GM19397 (cell line): ENCODE measurements at regions not wholly inside any gene's neighbourhood (a gene's known extent, or its start where the extent isn't known, plus 50 kb on each side); places are given as distances from the start of the nearest gene placed in this dataset.
A peak's percentile ranks its signal among the peaks of the same experiment; 100 is the strongest.

ENCODE experiments used
- ATAC-seq: cut with Tn5 transposase; IDR thresholded peaks from one replicate; pipeline ENCODE4 v1.9.1; 2021; ENCODE audit warnings: mild to moderate bottlenecking, moderate library complexity; ENCODE audit not compliant: unreplicated experiment

DNA sequence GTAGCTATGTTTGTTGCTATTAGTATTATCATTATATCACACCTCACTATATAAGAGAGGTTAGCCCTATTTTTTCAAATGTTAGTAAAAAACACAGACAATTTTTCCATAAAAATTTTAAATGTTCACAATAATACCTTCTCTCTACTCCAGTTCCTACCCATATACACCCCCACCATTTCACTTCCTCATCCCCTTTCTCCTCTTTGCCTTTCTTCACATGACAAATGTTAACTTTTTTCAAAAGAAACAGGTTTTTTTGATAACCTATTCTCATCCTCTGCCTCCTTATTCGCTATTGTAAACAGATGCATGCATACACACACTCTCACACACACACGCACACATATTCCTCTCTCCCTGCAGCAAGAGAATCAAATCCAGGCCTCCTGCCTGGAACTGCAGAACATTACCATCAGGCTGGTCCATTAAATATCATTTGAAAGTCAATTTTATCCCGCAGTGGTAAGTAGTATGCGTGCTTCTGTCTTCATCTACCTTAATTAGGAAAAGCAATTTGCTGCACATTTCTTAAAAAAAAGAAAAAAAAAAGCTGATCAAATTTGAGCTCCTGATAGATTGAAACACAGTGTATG is 55.5 kb downstream of the MID1IP1 start:
- ATAC-seq, result no peak

DNA sequence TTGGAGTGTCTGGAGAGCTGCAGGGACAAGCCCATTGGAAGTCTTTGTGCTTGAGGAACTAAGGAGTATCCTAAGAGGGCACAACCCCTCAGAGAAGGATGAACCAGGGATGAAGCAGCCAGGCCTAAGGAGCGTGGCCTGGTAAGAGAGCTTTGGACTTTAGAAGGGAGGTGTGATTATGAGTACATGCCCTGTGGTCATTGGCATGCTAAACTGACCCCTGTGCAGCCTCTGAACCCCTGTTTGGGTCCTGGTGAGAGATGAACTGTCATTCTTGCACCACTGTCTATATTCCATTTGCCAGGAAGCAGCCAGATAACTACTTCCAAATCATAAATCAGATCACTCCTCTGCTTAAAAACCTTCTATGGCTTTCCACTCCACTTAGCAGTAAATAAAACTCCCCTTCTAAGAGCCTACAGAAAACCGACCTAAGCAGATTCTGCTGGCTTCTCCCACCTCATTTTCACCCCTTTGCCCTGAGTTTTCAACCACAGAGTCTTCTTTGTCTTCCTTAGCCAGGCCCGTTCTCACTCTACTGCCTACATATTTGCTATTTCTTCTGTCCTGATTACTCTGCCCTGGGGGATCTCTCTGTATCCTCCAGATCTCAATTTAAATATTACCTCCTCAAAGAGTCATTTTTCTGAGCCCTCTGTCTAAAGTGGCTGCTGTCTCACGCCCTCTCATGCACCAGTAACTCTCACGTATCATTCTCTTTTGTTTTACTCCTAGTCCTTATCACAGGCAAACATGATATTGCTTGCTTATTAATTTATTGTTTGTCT is 56.7 kb downstream of the MID1IP1 start:
- ATAC-seq, result no peak

DNA sequence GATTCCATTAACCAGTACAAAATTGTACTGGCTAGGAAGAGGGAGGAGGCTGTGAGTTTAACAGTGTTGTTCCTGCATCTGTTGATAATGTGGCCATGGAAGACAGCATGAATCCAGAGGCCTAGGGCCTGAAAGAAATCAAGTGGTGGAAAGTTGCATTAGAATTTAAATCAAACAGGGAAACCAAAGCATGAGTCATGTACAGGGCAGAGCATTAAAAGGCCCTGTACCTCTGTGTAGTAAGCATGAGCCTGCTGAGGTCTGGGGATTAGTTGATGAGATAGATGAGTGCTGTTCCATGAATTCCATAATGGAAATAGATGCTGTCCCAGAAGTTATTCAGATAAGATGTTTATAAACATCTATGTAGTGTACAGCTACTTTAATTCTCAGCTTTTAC is 58.3 kb downstream of the MID1IP1 start:
- no peak for ATAC-seq

DNA sequence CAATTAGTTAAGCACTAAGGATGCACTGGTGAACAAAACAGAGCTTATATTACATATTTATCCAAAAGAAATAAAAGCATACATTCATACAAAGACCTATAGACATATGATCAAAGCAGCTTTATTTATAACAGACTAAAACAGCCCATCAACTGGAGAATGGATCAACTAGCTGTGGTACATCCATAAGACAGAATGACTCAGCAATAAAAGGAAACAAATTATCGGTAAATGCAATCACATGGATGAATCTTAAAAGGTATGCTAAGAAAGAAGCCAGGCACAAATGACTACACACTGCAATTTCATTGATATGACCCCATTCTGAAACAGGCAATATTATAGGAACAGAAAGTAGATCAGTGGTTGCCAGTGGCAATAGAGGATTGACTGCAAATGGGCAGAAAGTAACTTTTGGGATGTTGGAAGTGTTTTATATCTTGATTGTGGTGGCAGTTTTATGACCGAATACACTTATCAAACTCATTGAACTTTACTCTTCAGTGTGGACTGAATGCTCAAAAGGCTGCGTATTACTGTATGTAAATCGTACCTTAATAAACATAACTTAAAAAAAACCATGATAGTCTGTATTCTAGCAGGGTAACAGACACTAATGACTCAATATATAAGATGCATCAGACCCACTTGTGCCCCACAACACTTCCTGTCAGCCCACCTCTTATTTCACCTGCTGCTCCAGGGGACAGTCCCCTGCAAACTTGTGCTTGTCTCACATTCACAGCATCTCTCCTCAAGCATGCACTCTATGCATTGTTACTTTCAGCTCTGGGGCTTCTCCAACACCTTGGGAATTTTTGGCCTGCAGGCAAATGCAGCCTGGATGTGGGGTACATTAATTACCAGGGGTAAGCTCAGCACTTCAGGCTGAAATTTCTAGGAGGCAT is 59.1 kb downstream of the MID1IP1 start:
- ATAC-seq, result no peak

DNA sequence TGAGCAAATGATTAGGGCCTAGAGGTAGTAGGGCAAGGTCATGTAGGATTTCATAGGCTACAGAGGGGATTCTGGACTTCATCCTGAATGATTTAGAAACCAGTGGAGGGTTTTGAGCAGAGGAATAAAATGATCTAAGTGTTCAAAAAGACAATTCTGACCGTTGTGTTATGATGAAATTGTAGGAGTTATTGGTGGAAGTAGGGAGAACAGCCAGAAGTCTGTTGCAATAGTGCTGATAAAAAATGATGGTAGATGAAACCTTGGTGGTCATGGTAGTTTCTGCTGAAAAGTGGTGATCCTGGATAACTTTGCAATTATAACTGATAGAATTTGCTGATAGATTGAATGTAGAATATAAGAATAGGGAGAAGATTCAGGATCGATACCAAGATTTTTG is 60.2 kb downstream of the MID1IP1 start:
- no peak for ATAC-seq

DNA sequence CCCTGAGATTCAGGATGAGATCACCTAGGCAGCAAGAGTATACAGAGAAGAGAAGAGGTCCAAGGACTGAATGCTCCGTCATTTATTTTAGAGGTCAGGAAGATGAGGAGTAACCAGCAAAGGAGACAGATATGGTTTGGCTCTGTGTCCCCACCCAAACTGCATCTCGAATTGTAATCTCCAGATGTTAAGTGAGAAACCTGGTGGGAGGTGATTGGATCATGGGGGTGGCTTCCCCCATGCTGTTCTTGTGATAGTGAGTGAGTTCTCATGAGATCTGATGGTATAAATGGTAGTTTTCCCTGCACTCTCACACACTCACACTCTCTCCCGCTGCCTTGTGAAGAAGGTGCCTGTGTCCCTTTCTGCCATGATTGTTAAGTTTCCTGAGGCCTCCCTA is 60.8 kb downstream of the MID1IP1 start:
- ATAC-seq, result no peak

DNA sequence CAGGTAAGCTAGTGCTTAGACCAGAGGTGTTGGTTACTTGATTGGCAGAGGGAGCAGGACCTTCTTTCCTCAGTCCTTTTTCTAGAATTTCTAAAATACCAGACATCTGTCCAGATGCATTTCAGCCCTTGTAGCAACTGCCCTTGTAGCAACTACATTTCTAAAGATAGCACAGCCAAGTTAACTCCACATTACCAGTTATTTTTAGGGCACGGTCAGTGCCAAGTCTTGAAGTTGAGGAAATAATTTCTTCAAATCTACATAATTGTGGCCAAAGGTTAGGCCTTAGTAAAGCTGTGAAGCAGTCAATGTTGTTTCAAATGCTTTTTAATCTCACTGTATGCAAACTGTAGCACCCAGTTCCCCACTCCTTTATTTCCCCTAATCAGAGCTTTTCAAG is 62.9 kb downstream of the MID1IP1 start:
- no peak for ATAC-seq

DNA sequence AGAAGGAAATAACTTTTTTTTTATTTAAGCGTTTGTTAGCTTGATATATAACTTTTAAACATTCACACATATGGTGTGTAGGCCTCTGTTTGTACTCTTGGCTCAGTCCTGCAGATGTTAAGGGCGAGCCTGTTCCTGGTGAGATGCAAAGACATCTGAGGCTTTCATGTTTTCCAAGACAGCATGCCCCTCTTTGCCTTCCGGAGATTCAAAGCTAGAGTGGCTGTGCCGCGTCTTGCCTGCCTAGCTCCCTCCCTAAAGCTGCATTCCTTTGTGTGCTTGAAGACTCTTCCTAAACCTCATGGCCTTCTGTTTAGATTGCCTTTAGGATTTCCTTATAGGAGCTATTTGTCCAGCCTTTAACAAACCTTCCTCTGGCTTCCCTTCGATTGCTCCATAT is 67.1 kb downstream of the MID1IP1 start:
- ATAC-seq, result no peak

DNA sequence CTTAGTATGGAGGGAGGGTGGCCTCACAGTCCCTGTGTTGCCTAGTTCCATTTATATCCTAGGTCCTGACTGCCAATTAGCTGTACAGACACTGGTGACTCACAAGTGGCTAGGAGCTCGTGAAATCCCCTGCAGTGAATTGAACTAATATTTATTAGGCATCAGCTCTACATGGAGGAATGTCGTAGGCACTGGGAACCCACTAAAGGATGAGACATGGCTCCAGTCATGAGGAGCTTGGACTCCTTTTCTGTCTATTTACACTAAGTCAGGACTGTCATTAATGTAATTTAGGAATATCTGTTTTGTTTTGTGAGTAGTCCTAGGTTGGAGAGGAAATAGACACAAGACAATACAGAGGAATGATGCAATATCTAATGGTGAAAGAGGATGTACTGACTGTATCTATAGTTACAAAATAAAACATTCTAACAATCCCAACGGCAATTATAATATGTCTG is 67.7 kb downstream of the MID1IP1 start:
- no peak for ATAC-seq

DNA sequence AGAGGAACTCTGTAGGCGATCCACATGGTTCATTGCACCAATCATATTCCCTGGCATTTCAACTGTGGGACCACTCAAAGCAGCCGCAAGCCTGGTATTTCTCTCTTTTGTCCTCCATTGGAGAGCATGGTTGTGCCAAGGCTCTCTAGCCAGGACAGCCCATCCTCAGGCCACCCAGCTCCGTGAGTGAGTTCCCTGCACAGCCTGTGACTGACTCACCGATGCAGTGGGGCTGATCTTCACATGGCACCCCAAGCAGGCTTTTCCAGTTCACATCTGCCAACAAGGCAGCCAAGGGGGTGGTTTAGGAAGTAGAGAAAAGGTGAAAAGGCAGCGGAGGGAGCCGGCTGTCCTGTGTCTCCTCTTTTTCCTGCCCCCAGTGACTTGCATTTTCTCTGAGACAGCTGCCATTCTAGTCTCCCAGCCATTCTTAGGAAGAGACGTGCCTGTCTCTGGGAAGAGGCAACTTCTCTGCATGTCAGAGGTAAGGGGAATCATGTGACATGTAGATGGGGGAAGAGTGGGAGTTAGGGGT is 69.2 kb downstream of the MID1IP1 start:
- no peak for ATAC-seq

DNA sequence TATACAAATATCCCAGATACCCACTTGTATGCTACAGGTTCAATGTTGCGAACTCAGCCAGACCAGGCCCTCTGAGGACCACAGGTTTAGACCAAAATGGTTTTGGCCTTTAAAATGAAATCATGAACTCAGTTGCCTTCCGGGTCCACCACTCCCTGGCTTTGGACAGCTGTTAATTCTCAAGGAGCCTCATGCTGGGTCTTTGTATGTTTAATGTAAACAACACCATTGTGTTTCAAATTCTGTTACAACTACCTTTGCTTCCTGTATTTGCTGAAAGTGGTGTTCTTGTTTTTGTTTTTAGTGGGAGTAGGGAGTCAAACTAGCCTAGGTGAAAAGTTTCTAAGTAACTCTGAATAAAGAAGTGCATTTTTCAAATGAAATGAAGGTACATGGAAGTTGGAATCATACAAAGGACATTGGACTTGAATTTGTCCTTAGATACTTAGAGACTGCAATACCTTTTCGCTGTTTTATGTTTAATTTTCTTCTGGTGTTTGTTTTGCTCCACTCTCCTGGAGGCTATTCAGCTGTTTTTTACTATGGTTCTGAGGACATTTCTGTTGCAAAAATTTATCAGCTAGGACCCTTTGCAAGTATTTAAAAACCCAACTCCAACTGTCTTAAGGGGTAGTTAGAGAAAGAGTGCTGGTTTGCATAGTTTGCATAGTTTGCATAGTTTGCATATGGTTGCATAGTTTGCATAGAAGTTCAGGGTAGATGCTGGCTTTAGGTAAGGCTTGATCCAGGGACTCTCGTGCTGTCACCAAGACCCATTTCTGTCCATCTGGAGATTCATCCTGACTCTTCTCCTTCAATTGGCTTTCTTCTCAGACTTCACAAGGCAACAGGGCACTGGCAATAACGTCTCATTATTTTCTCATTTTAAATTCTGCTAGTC is 70.1 kb downstream of the MID1IP1 start:
- ATAC-seq, result no peak

DNA sequence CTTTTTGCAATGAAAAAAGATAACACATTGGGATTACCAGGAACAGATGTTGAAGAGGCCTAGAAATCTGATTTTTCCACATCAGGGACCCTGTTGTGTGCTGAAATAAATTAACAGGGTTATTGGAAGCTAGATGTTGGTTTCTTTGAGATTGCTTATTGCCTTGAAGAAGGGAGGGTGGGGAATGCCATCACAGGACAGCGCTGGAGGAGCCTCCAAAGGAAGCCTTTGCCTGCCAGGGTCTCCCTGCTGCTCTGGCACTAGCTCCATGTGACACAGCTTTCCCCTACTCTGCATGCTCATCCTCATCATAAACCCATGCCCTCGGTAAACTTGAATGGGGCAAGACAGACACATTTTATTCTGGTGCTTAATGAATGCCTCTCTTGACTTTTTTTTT is 76.1 kb downstream of the MID1IP1 start:
- ATAC-seq, result no peak

DNA sequence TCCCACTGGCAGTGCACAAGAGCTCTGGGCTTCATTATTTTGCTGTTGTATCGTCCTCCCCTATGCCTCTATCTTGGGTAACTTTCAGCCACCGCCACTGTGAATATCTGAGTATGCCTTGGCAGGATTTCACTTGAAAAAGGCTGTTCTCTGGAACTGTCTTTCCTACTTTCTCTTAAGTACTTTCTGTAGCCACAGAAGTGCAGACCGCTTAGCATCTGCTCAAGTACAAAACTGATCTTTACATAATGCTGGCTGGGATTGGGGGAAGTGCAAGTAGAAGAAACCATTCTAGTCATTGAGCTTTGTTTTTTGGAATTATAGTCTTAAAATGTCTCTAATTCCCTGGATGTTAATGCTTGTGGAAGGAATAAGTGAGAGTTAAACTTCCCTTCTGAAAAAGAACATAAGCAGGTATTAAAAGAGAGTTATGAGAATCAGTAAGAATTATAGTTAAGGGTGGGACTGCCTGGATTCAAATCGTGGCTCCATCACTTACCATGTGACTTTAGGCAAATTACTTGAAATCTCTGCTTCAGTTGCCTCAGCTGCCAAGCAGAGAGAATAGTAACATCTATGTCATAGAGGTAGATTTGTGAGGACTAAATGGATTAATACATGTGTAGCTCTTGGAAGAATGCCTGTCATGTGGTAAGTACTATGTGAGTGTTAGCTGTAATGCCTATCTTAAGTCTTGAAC is 77.5 kb downstream of the MID1IP1 start:
- ATAC-seq, result no peak

DNA sequence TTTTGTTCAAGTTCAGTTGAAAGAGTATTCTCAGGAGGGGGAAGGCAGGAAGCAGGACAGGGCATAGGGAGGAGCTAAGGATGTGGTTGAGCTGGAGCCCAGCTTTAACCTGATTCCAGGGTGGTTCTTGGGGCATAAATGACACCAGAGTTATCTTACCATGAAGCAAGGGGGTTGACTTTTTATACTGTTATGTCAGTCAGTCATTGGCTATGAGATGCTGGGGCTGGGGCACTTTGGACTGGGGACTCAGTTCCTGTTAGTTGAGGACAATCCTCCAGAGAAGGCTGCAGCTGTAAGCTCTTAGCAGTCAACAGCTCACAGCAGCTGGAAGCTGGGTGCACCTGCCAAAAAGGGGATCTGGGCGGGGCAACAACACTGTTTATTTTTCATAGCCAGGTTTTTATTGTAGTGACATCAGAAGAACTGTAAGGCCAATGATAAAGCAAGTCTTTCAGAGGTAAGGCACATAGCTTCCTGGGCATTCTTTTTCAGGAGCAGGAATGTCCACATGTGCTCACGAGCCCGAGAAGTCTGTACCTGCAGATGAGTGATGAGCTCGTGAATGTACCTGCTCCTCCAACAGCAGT is 78.5 kb downstream of the MID1IP1 start:
- ATAC-seq, result peak; percentile 63

DNA sequence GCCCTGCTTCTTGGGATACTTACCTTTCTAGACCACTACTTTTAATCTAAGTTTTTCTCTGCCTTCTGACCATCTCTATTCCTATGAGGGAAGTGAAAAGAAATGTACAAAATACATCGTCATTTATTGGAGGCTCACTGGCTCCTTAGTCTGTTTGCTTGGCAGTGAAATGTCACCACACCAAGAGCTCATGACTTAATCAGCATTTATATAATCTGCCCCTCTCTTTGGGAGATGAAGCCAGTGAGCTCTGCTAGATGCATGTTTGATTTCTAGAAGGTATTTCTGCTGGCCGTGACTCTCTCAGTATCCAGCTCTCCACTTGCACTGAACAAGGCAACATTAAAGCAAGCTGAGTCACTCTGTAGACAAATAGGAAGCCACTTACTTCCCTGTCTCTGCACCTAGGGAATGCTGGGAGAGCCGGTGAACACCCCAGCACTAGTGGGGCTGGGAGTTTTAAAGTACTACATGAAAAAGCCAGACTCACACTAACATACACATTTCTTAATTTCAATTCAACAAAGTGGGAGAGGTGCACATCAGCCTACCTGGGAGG is 79.1 kb downstream of the MID1IP1 start:
- no peak for ATAC-seq

DNA sequence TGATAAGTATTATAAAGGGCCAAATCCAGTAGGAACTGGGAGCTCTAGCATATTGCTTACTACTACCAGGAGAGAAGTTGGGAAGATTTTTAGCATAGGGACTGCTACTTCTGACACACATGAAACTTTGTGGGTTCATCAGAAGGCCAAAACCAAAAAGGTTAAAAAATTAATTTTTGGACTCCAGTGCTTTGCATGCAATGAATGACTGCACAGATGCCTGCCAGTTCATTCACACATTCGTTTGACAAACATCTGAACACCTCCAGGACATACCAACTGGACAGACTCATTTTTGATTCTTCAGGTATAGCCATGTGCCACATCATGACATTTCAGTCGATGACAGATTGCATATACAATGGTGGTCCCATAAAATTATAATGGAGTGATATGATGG is 79.8 kb downstream of the MID1IP1 start:
- ATAC-seq, result no peak

DNA sequence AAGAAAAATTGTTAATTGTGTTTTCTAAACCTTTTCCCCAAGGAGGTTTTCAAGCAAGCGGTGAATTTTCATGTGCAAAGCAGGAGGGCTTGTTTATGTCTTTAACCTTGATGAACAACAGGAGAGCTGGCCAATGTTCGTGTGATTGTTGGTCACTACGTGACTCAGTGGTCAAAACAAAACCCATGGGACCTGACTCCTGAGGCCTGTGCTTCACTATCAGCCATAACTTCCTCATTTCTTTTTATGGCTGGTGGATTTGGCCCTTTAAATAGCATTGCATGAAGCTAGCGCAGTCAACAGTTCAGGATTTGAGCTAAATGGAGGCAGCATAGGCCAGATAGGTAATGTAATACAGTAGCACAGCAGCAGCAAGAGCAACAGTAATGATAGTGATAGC is 80.5 kb downstream of the MID1IP1 start:
- no peak for ATAC-seq

DNA sequence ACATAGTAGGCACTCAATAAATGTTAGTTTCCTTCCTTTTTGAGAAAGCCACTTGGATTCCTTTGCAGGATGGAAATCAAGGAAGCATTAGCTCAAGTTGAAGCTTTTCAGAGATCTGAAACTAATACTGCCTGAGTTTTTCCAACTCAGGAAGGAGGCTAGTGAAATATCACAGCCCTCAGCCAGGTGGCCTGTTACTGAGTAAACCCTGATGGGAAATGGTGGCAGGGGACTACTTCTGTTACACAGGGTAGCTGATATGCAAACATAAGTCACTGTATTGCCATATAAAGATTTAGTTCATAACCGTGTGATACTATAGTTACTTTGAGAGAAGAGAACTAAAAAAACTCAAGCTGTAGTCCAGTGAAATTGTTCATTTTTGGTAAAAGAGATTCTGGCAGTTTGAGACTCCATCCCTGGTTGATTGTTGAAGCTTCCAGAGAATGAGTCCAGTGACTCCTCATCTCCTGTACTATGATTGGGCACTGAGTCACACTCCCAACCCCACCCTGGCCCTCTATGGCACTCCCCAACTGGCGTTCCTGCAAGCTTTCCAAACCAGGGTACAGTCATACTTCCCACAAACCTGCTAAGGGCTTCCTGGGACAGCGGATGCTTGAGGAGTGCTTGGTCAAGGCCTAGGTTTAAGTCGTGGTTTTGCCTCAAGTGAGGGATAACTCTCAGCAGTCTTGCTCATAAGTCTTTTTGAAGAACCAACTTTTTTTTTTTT is 81.8 kb downstream of the MID1IP1 start:
- ATAC-seq, result no peak
